Dermis microvascular lymphatic vessel endothelial cell (primary cell): ENCODE measurements at regions not wholly inside any gene's neighbourhood (a gene's known extent, or its start where the extent isn't known, plus 50 kb on each side); places are given as distances from the start of the nearest gene placed in this dataset.

Source experiments
- DNase-seq, 2 donors: peaks; one replicate each; pipeline versions ENCODE4 v3.0.0 to v3.0.0-alpha.2; 2010; ENCODE audit warnings: low read depth in 2 of 2

DNA sequence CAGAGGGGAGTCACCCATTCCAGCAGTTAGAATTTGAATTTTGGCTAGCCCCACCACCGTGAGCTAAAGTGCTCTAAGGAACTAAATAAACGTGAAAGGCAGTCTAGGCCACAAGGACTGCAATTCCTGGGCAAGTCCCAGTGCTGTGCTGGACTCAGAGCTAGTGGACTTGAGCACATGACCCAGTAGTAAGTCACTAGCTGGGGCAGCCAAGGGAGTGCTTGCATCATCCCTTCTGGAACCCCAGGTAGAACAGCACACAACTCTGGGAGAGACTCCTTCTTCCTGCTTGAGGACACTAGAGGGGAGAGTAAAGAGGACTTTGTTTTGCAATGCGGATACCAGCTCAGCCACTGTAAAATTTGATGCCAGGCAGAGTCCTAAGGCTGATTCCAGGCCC, 672.2 kb downstream of the CPS1 start:
- DNase-seq = no peak

DNA sequence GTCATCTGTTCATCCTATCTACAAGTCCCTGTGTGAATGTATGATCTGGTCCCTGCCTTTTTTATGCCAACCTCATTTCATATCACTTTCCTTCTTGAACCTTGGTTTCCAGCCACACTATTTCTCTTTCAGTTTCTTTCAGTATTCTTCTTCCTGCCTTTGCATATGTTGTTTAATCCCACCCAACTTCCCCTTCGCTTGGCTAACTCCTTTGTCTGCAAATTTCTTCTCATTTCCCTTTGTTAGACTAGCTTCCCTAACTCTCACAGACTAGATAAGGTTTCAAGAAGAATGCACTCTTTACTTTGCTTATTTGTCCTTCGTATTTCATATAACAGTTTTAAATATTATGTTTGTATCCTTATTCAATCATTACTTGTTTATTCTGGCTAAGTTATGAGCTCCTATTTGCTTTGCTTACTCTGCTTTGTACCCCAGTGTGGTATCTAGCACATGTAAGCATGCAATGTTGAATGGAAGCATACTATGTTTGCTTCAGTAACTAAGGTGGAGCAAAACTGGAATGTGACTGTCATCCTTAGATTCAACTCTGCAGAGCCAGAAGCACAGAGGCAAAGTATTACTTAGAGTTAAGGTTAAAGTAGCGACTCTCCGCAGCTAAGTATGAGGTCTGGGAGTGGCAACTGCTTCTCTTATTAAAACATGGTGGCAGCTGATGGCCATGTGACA, 681.3 kb downstream of the CPS1 start:
- no peak for DNase-seq

- no peak for DNase-seq
Observed at GRCh38 chr2:211241891-211242290, 685.5 kb downstream of the CPS1 start.

DNA sequence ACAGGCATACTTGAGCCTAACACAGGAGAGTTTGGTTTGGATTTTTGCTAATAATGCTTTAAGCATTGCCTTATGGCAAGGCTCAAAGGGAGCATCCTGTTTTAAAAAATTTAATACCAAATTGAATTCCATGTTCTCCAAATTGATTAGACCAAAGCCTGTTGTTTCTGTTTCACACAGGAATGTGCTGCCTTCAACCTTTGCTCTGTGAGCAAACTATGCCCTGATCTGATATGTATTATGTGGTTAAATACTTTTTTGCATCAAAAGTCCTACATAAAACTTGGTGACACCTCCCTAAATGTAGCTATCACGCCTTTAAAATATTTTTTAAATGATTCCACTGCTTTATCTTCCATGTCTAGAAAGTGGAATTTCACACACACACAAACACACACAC, 691.4 kb downstream of the CPS1 start:
- DNase-seq = no peak

DNA sequence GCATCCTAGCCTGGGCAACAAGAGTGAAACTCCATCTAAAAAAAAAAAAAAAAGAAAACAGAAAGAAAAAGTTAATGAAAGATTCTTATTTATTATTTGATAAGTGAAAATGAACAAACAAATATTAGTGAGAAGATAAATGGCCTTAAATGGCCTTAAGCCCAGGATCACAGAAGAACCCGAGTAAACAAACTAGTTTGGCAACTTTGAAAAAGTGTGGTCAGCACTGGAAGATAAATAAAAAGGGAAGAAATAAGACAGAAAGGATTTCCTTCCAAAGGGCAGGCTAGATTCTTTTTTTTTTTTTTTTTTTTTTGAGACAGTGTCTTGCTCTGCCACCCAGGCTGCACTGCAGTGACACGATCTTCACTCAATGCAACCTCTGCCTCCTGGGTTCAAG, 692.4 kb downstream of the CPS1 start:
- DNase-seq = no peak

- no peak for DNase-seq
Observed at GRCh38 chr2:211251016-211251415, 694.6 kb downstream of the CPS1 start.

DNA sequence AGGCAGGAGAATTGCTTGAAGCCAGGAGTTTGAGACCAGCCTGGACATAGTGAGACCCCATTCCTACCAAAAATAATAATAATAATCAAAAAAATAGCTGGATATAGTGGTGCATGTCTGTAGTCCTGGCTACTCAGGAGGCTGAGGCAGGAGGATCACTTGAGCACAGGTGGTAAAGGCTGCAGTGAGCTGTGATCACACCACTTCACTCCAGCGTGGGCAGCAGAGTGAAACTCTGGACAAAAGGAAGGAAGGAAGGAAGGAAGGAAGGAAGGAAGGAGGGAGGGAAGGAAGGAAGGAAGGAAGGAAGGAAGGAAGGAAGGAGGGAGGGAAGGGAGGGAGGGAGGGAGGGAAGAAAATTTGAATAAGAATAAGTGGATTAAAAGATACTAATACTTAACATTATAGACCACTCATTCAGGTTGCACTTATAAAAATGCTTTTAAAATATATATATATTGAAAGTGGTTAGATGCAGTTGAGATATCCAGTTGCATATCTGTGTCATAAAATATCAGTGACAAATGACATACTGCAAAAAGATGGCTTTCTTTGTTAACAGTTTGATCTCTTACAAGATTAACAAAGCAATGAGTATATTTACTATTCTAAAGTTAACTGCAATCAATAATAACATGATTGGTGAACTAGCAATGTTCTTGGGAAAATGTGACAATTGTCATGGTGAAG, 702.4 kb downstream of the CPS1 start:
- no peak for DNase-seq

GRCh38 chr2:211259831-211260476, 703.6 kb downstream of the CPS1 start:
- DNase-seq = no peak

DNA sequence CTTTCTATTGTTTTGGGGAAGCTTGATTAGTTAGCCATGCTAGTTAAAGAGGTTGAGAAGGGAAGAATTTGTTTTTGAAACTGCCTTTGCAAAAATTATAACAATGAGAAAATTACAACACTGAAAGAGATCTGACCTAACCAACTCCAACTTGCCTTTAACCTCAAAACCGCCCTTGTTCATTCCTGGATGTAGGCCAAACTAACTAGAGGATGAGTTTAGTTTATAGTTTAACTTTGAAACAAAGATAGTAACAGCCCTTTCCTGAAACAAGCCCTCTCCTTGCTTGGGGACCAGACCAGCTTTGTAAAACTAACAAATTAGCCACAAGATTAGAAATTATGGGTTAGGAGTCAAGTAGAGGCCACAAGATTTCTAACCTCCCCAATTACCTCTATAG, 713.9 kb downstream of the CPS1 start:
- no peak for DNase-seq

- no peak for DNase-seq
Observed at GRCh38 chr2:211281430-211282073, 725.2 kb downstream of the CPS1 start.

- DNase-seq = no peak
Observed at GRCh38 chr2:211302676-211303075, 746.3 kb downstream of the CPS1 start.

- no peak for DNase-seq
Observed at GRCh38 chr2:211306929-211307328, 750.5 kb downstream of the CPS1 start.
